DOHH2 (cell line): ENCODE measurements at regions not wholly inside any gene's neighbourhood (a gene's known extent, or its start where the extent isn't known, plus 50 kb on each side); places are given as distances from the start of the nearest gene placed in this dataset.

Experiments
- H3F3A ChIP-seq: fragments of 200-600 bp; sonication (generic), shearing (Covaris generic); 2 replicates; pipeline ENCODE4 v1.6.0; 2016; ENCODE audit warnings: antibody characterized with exemption, mild to moderate bottlenecking; ENCODE audit not compliant: control insufficient read depth, insufficient read depth
- H3K27ac ChIP-seq: fragments of 200-600 bp; sonication (generic); 2 replicates; pipeline ENCODE4 v1.5.1; 2014; ENCODE audit warnings: low read depth, mild to moderate bottlenecking, low read length, moderate library complexity
- H3K27me3 ChIP-seq: fragments of 200-600 bp; sonication (generic); 2 replicates; pipeline ENCODE4 v1.6.1; 2014; ENCODE audit warnings: mild to moderate bottlenecking, low read length, mixed read lengths; ENCODE audit not compliant: control insufficient read depth
- H3K36me3 ChIP-seq: fragments of 200-600 bp; sonication (generic); 2 replicates; pipeline ENCODE4 v1.6.1; 2014; ENCODE audit warnings: mild to moderate bottlenecking, low read length, moderate library complexity, mixed read lengths; ENCODE audit not compliant: control insufficient read depth
- H3K4me1 ChIP-seq: fragments of 200-600 bp; sonication (generic); 2 replicates; pipeline ENCODE4 v1.6.1; 2014; ENCODE audit warnings: mild to moderate bottlenecking, low read length, mixed read lengths; ENCODE audit not compliant: control insufficient read depth
- H3K4me2 ChIP-seq: fragments of 200-600 bp; sonication (generic); 2 replicates; pipeline ENCODE4 v1.6.0; 2014; ENCODE audit warnings: mild to moderate bottlenecking, low read length, moderate library complexity
- H3K4me3 ChIP-seq: fragments of 200-600 bp; sonication (generic); 2 replicates; pipeline ENCODE4 v1.5.1; 2014; ENCODE audit warnings: mild to moderate bottlenecking, low read length, mixed read lengths
- H3K79me2 ChIP-seq: fragments of 200-600 bp; sonication (generic); 2 replicates; pipeline ENCODE4 v1.6.1; 2014; ENCODE audit warnings: mild to moderate bottlenecking, low read length, mixed read lengths; ENCODE audit not compliant: control insufficient read depth
- H3K9me2 ChIP-seq: fragments of 200-600 bp; sonication (generic); replicated peaks from 2 replicates; pipeline ENCODE4 v1.6.1; 2014; ENCODE audit warnings: mild to moderate bottlenecking, low read length, mixed read lengths; ENCODE audit not compliant: control insufficient read depth
- H3K9me3 ChIP-seq: fragments of 200-600 bp; sonication (generic); 2 replicates; pipeline ENCODE4 v1.6.1; 2014; ENCODE audit warnings: antibody characterized with exemption, low read length, mixed read lengths; ENCODE audit not compliant: control insufficient read depth, insufficient read depth
- H4K20me1 ChIP-seq: fragments of 200-600 bp; sonication (generic); 2 replicates; pipeline ENCODE4 v1.6.0; 2014; ENCODE audit warnings: low read depth, mild to moderate bottlenecking, antibody characterized with exemption, low read length, moderate library complexity; ENCODE audit not compliant: control insufficient read depth, insufficient read depth
- CTCF ChIP-seq: fragments of 200-600 bp; sonication (generic); IDR thresholded peaks from one replicate; pipeline ENCODE4 v1.5.1; 2014; ENCODE audit warnings: antibody characterized with exemption, mild to moderate bottlenecking, low read depth, low read length; ENCODE audit not compliant: poor library complexity, severe bottlenecking
- EZH2phosphoT487 ChIP-seq: fragments of 200-600 bp; sonication (generic); IDR thresholded peaks from 2 replicates; pipeline ENCODE4 v1.6.1; 2017; ENCODE audit warnings: borderline replicate concordance, mild to moderate bottlenecking, antibody characterized with exemption, low read length, moderate library complexity, mixed read lengths

- TF ChIP-seq CTCF (no peak), EZH2phosphoT487 (no peak)
- no peaks in the 10 kb centered on the region for H3F3A ChIP-seq
Measured at GRCh38 chr7:26042237-26042636, 109.8 kb upstream of the NFE2L3 start.

DNA sequence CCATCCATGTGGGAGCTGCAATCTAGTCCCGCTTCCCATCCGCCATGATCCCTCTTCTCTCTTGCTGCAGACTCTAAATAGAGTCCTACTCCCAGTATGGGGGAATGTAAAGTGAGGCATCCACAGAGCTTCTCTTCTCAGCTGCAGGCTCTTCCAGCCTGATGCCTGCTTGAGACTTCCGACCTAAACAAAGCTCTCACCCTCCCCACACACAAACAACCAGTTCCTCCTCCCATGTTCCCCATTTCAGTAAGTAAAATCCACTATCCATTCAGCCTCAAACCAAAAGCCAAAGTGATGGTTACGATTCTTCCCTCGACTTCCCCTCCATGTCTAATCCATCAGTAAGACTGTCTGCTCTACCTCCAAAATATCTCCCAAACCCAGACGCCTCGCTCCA is 108.2 kb upstream of the NFE2L3 start:
- TF ChIP-seq CTCF, result no peak
- no peak overlapping the region for H3K4me2 ChIP-seq
- no peak overlapping the region for H3K4me3 ChIP-seq
- no peaks in the 10 kb centered on the region for H4K20me1 ChIP-seq
- no peaks in the 10 kb centered on the region for H3K4me1 ChIP-seq
- H3K27ac ChIP-seq, result no peak overlapping the region
- H3F3A ChIP-seq, result no peaks in the 10 kb centered on the region
- peaks cover 31% of the 10 kb centered on the region for H3K27me3 ChIP-seq
- no peaks in the 10 kb centered on the region for H3K9me2 ChIP-seq
- no peaks in the 10 kb centered on the region for H3K79me2 ChIP-seq
- H3K36me3 ChIP-seq, result no peaks in the 10 kb centered on the region
- H3K9me3 ChIP-seq, result no peaks in the 10 kb centered on the region

More at GRCh38 chr7:26042237-26042636, 109.8 kb upstream of the NFE2L3 start:
- H3K4me2 ChIP-seq, result no peak overlapping the region
- H4K20me1 ChIP-seq, result no peaks in the 10 kb centered on the region
- no peaks in the 10 kb centered on the region for H3K4me1 ChIP-seq
- H3K4me3 ChIP-seq, result no peak overlapping the region
- H3K27me3 ChIP-seq, result peaks cover 38% of the 10 kb centered on the region
- H3K36me3 ChIP-seq, result no peaks in the 10 kb centered on the region
- no peaks in the 10 kb centered on the region for H3K9me3 ChIP-seq
- no peak overlapping the region for H3K27ac ChIP-seq
- no peaks in the 10 kb centered on the region for H3K79me2 ChIP-seq
- H3K9me2 ChIP-seq, result no peaks in the 10 kb centered on the region

GRCh38 chr7:26044320-26044719 is 107.7 kb upstream of the NFE2L3 start:
- Histone ChIP-seq H3K36me3 (no peaks in the 10 kb centered on the region), H3K27me3 (peaks cover 30% of the 10 kb centered on the region), H3F3A (no peaks in the 10 kb centered on the region), H3K4me3 (no peak overlapping the region), H3K27ac (no peak overlapping the region), H3K79me2 (no peaks in the 10 kb centered on the region), H4K20me1 (no peaks in the 10 kb centered on the region), H3K4me2 (no peak overlapping the region), H3K9me3 (no peaks in the 10 kb centered on the region), H3K9me2 (no peaks in the 10 kb centered on the region), H3K4me1 (no peaks in the 10 kb centered on the region)
- TF ChIP-seq EZH2phosphoT487, result no peak
- no peak for TF ChIP-seq CTCF

DNA sequence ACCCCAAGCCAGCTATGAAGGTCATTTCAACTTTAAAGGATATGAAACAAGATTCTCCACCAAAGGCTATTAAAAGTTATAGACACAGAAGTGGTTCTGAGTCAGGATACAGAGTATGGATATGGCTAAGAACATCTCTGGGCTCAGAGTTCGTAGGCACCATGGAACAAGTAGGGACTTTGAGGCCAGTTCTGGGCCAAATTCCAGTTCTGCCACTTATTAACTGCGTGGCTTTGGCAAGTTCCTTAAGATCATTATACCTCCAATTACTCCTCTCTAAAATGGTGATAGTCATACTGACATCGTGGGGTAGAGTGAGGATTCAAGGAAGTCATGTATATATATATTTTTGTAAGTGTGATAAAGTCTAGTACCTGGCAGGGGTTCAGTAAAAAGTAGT is 105.8 kb upstream of the NFE2L3 start:
- Histone ChIP-seq H3K36me3 (no peaks in the 10 kb centered on the region), H3K27me3 (peaks cover 29% of the 10 kb centered on the region), H3K79me2 (no peaks in the 10 kb centered on the region), H3F3A (no peaks in the 10 kb centered on the region), H3K4me2 (no peak overlapping the region), H3K9me3 (no peaks in the 10 kb centered on the region; the same call in 1 of the 2 replicates), H3K9me2 (no peaks in the 10 kb centered on the region), H3K4me1 (no peaks in the 10 kb centered on the region), H3K27ac (no peak overlapping the region), H3K4me3 (no peak overlapping the region), H4K20me1 (no peaks in the 10 kb centered on the region)
- TF ChIP-seq EZH2phosphoT487 (no peak), CTCF (no peak)
